Stimulated activated CD4-positive, alpha-beta T cell treated with anti-CD3 and anti-CD28 coated beads, Interleukin-15, amount 100 ng/mL, for 24 hours (primary cell): ENCODE measurements at regions not wholly inside any gene's neighbourhood (a gene's known extent, or its start where the extent isn't known, plus 50 kb on each side); places are given as distances from the start of the nearest gene placed in this dataset.
"Not testable (repeated sequence)": the region's sequence is repeated elsewhere in the genome, so short reads cannot be mapped to it uniquely, and the experiment has no call there.

Experiments used
- DNase-seq: peaks from one replicate; pipeline ENCODE4 v3.0.0-alpha.2; 2020

DNA sequence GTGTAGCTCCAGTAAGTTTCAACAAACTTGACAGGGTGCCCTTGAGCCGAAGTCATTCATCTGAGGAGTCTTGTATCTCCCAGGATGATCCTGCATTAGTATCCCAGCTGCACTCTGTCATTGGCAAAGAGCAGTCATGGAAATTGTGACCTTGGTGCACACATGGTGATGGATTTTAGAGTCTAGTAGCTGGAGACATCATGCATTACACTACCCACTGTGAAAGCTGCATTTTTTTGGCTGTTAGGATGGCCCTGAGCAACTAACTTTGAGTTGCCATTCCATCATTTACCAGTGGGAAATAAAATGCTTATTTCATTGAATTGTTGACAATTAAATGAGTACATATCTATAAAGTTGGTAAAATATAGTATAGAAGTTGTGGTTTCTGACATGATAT, 552.6 kb upstream of the CBLB start:
- no peak for DNase-seq

DNA sequence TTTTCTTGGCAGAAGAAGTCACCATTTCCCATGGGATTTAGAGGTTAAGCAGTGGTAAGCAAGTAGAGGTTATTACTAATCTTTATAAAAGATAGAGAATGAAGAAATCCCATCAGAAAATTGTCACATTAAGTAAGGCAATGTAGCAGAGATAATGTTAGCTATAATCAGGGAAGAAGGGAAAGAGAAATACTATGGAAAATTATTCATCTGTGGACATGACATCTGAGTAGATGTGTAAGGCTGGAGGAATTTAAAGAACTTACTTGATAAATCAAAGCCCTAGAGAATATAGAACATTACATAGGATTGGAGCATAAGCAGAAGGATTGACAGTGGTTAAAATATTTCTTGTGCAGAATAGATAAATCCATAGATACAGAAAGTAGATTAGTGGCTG, 553.1 kb upstream of the CBLB start:
- no peak for DNase-seq

DNA sequence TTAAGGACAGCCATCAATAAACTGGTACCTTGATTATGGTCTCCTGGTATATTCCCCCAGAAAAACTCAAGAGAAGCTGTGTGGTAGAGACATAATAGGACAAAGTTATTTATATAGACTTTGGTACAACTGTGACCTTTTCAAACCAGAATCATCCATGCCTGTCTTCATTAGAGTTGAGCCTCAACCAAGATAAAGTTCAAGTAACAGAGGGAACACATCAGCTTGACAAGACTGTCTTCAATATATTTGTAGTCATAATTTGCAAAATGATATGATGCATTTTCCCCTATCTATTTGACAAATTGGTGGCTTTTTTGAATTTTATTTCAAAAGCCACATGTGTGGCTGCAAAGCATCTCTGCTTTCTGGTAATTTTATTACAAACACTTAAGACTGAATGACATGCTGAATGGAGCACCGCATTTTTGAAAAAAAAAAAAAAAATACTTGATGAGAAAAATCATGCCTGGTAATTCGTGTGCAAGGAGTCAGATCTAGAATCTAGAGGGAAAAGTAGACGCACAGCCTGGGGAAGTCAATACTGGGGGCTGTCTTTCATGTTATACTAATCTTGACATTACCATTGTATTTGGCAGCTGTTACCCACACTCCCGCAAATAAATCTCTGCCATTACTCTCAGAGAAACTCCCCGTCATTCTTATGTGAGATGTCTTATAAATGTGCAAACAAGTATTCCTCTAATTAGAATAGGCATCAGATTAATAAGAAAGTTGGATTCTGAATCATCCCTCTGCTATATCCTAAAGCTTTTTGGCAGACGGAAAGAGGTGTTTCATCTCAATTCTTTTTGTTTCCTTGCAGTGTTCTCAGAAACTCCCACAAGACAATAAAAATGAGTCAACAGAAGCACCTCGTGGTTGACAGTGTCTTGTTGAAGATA, 554.8 kb upstream of the CBLB start:
- DNase-seq: peak; percentile 56

DNA sequence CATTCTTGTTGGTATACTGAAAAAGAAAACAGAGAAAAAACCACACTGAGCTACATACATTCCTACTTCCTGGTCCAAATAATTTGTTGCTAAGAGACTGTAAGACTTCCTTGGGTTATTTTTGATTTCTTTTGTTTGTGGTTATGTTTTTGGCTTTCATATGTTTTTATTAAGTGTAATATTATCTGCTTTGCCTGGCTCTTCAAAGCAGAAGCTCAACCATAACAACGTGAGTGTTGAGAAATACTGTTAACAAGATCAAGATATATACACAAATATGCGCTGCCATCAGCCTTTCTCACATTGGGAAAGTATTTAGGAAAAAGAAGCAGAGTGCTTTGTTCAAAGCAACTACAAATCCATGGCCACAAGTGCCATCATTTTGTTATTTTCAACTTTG, 556.2 kb upstream of the CBLB start:
- DNase-seq: no peak

DNA sequence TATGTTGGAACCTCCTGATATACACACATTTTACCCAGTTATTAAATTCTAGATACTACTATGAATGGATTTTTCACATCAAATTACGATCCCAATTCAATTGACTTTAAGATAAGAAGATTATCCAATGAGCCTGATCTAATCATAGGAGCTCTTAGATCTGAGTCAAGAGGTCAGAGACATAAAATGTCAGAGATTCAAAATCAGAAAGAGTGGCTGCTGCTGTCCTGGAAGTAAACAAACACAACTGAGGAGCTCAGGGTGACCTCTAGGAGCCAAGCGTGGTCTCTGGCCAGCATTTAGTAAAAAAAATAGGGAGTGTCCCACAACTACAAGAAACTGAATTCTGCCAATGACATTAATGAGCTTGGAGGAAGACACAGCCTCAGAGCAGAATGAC, 557.1 kb upstream of the CBLB start:
- no peak for DNase-seq

DNA sequence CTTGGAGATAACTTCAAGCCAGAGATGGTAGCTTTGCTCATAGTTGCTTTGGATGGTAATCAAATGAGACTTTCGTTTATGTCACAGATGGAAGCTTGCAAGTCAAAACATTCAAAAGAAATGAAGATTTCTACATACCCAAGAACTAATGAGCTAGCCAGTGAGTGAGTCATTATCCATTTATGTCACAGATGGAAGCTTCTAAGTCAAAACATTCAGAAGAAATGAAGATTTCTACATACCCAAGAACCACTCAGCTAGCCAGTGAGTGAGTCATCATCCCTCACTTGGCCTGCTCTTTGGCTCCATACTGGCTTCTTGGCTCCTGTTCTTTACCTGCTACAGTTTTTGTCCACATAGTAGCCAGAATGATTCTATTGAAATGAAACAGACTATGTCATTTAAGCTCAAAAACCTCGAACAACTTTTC, 559.8 kb upstream of the CBLB start:
- peak; percentile 64 for DNase-seq

DNA sequence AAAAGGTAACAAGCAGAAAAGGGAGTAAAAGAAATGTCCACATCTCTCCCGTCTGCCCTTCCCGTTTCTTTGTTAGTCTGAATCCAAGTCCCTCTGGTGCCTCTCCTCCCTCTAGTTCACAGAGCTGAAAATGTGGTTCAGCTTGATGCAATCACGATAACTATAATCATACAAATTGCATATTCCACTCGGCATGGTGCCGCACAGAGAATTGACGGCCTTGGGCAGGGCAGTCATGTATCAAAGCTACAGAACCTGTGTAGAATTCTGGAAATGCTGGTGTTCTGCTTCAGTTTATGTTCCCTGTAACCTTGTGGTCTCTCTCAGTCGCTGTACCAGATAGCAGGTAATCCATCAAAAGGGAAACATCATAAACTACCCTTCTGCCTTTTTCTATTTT, 562.9 kb upstream of the CBLB start:
- no peak for DNase-seq

DNA sequence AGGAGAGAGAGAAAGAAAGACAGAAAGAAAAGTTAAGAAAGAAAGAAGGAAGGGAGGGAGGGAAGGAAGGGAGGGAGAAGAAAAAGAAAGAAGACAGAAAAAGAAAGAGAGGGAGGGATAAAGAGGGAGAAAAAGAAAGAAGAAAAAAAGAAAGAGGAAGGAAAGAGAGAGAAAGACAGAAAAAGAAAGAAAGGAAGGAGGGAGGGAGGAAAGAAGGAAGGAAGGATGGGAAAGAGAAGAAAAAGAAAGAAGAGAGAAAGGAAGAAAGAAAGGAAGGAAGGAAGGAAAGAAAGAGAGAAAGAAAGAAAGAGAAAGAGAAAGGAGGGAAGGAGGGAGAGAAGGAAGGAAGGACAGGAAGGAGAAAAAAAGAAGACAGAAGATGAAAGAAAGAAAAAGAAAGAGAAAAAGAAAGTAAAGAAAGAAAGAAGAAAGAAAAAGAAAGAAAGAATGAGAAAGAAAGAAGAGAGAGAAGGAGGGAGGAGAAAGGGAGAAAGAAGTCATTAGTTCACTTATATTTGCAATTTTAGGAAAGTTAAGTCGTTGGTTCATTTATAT, 567.2 kb upstream of the CBLB start:
- DNase-seq: no peak

DNA sequence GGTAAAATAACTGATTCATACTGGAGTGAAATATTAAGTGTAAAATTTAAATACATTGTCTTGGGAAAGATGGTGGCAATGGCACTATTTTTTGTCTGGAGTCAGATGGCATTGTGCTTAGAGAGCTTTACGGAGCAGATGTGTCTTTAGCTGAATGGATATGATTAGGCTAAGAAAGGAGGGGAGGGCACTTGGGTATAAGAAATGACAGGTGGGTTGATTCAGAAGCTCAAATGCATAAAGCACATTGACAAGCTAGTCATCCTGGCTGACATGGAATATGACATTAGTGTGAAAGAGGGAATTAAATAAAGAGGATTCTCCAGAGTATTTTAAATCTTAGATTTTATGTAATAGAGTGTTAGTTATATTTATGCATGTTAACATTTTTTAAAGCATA, 570.1 kb upstream of the CBLB start:
- no peak for DNase-seq

DNA sequence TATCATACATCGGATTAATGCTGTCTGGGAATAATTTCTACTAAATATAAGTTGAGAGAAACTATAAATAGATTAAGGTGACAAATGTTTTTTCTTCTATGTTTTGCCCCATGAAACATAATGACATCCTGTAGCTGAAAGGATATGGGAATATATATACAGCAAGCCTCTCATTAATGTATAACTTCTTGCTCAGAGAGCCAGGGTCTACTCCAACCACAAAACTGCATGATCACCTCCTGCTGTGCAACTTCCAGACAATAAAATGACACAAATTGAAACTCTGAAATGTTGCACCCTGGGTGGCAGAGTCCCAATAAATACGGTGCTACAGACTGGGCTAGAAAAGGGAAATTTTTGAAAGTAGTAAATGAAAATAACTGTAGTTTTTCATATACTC, 571.9 kb upstream of the CBLB start:
- no peak for DNase-seq

DNA sequence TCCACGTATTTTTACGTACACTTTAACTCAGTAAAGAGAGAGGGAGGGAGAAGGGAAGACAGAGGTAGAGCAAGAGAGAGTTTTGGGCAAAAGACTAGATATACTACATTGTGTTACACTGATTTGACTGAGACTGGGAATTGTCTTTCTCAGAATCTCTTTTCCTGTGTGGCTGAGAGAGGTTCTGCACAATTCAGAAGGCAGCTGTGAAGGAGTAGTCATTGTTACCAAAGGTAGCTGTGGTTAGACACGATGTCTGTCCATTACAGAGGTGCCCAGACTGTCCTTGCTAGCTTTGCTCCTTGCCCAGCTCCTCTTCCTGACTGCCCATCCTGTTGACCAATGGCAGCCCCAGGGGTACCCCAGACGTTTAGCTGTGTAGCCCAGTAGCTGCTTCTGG, 577.5 kb upstream of the CBLB start:
- DNase-seq: no peak

DNA sequence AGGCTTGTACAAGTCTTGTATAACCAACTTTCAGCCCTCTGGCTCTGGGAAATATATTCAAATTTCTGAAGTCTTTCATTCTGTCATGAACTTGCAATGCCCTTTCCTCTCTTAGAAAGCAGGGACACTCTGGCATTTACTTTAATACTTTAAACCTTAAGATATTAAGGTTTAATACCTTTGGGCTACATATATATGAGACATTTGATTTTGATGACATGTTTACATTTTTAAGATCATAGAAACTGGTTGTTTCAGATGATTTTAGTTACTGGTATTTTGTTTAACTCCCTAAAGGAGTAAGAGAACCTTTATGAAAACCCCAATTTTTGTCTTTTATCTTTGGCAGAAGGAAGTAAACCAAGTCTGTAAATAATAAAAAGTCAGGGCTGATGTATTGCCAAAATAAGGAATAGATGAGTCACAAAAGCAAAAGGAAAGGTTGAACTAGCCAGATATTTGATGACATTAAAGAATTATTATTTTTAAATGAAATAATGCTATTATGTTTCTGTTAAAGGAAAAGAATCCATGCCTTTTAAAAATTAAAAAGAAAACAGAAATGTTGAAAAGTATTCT, 579.0 kb upstream of the CBLB start:
- DNase-seq: no peak

DNA sequence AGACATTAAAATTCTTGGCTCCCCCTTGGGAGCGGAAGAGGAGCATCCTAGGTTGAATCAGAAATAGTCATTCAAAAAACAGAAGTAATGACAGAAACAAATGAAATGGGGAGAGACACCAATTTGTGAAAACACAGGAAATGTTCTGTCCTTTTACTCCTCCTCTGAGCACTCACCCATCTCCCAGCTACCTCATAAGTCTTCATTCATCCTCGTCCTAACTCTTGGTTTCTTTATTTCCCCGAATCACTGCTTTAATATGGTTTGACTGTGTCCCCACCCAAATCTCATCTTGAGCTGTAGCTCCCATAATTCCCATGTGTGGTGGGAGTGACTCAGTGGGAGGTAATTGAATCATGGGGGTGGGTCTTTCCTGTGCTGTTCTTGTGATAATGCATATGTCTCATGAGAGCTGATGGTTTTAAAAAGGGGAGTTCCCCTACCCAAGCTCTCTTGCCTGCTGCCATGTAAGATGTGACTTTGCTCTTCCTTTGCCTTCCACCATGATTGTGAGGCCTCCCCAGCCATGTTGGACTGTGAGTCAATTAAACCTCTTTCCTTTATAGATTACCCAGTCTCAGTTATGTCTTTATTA, 579.7 kb upstream of the CBLB start:
- not testable (repeated sequence) for DNase-seq

DNA sequence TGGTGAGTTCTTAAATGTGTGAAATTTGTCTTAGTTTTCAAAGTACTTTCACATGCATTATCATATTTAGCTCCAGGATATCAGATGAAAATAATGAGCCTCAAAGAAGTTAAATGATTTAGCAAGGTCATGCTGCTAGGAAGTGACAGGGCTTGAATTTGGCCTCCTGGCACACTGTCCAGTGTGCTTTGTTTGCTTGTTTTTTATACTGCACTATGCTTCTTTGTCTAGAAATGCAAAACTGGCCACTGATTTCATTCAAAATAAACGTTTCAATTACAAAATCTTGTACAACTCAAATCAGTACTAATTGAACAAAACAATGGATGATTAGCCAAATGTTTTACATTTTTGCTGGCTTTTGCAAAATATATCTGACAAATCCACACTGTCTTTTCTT, 583.3 kb upstream of the CBLB start:
- no peak for DNase-seq

DNA sequence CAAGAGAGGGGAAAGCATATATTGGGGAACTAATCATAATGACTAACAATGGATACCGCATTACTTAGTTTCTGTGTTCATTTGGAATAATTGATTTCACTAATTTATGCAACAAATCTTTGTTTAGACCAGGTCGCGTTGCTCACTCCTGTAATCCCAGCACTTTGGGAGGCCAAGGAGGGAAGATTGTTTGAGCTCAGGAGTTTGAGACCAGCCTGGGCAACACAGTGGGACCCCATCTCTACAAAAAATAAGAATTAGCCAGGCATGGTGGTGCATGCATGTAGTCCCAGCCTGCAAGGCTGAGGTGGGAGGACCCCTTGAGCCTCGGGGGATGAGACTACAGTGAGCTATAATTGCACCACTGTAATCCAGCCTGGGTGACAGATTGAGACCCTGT, 585.7 kb upstream of the CBLB start:
- DNase-seq: no peak

DNA sequence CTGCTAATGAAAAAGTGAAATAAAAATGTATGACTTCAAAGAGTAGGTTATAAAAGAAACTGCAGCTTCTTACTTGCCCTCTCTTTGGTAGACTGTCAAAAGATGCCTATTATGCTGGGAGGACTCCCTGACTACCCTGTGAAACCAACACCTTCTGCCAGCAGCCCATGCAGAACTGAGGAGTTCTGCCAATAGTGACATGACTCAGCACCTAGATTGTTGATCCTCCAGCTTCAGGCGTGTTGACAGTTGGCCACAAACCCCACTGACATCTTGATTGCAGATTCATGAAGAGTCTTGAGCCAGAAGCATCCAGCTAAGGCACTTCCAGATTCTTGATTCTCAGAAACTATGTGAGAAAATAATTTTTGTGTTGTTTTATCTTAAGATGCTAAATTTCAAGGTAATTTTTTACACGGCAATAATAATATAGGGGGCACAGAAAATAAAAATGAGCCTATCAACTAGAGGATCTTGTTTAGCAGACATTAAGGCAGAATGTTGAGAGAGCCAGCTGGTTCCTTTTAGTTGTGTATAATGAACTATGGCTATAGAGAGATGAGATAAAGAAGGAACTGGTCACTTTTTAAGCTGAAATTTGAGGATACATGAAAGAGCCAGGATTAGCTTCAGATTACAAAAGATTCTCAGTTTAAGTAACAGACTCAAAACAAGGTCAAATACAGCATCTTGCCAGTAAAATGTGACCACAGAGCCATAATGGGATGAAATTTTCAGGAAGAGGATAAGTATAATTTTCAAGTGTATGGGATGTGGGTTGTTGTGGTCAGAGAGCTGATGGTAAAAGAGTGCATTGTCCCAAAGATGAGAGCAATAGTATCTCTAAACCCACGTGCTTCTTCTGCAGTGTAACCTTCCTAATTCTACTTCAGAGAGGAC, 588.7 kb upstream of the CBLB start:
- peak; percentile 38 for DNase-seq

DNA sequence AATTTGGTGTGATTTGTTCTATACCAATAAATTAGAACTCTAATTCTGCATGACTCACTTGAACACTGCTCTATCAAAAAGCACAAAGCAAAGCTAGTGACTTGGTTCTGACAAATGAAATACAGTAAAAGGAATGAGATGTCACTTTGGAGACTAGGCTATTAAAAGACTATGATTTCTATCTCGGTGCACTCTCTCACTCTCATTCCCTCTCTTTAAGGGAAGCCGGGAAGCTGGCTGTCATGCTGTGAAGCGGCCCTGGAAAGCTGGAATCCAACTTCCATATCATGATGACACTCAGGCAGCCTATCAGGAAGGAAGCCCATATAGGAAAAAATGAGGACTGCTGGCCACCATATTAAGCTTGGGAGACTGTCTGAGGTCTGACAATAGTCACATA, 590.1 kb upstream of the CBLB start:
- no peak for DNase-seq

DNA sequence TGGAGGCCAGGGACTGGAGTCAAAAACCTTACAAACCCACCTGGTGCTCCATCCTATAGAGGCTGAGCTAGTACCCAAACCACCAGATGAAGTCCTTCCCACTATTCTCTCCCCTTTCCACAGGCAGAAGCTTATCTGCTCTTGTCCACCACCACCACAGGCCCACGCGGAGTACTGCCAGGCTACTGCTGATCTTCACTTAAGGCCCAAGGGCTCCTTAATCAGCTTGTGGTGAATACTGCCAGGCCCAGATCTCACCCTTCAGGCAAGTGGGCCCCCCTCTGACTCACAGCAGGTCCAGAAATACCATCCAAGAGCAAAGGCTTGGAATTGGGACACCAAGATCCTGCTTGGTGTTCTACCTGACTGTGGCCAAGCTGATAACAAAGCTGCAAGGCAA, 598.1 kb upstream of the CBLB start:
- no peak for DNase-seq

DNA sequence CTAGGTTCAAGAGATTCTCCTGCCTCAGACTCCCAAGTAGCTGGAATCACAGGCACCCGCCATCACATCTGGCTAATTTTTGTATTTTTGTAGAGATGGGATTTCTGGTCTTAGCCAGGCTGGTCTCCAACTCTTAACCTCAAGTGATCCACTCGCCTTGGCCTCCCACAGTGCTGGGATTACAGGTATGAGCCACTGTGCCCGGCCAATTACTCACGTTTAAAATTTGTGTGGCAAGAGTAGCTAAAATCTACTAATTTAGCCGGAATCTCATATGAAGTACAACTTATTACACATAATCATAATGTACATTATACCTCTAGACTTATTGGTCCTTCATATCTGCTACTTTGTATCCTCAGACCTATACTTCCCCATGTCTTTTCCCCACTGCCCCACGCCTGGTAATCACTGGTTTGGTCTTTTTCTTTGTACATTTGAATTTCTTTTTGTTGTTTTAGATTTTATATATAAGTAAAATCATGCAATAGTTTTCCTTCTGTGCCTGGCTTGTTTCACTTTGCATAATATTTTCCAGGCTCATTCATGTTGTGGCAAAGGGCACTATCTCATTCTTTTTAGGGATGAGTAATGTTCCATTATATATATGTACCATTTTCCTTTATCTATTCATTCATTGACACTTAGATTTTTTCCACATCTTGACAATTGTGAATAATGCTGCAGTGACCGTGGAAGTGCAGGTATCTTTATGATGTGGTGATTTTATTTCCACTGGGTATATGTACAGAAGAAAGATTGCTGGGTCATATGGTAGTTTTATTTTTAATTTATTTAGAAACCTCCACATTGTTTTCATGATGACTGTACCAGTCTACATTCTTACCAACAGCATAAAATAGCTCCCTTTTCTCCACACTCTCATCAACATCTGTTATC, 605.0 kb upstream of the CBLB start:
- DNase-seq: peak; percentile 59

DNA sequence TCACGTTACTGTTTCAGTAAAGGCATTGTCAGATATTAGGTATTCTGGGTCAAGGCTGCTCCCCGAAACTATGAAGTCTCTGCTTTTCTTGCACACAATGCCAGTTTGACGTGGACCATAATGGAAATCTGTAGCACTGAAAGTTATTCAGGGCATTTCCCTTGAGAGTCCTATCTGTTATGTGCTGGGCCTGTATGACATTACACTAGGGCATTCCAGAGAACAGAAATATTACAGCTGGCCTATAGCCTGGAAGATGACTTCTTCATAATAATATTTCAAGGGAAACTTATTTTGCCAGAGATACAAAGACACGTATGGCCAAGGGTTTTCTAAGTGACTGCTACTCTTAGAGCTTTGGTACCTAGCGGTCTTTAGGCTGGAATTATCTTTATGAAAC, 613.6 kb upstream of the CBLB start:
- DNase-seq: no peak

DNA sequence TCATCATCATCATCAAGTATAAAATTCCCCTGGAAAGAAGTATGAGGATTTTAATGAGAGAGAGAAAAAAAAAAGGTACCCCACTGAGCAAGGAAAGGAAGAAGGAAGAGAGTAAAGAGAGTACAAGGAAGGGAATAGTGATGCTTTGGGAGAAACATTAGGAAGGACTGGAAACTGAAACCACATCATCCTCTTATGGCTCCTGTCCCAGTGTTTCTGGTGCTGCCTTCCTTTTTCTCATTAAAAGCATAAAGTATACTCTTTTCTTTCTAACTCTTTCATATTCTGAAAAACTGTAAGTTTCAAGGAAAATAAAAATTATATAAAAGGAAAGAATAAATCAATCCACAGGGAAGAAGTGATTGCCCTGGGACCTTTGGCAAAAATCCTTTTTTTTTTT, 616.4 kb upstream of the CBLB start:
- DNase-seq: no peak

DNA sequence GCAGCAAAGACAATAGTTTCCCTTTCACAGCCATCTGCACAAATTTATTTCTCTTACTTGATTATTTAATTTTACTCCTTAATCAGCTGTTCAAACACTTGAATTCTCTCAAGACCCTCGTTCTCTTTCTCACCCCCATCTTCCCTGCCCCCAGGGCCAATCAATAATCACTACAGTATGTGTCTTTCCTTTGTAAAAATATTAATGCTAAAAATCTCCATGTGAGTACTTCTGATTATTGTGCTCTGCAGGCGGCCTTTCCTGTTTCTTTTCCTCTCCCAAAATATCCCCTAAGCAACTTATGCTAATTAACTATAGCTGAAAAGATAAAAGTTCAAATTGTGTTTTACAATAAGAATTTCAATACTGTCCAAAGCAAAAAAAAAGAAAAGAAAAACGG, 617.0 kb upstream of the CBLB start:
- no peak for DNase-seq
